ENCODE measurements at regions not wholly inside any gene's neighbourhood (a gene's known extent, or its start where the extent isn't known, plus 50 kb on each side); places are given as distances from the start of the nearest gene placed in this dataset.

GRCh38 chr2:152814475-152815030, 96.1 kb downstream of the ARL6IP6 start:
- Histone ChIP-seq H3K79me2 (ENCODE audit: insufficient read depth, low read depth) (no peaks in the 10 kb centered on the region), H3K9ac (no peak overlapping the region), H3K4me2 (no peak overlapping the region), H3K4me3 (IDR thresholded peaks at IDR 0.05; ENCODE audit: insufficient read depth, low read depth, low read length) (no peak overlapping the region), H2AFZ (ENCODE audit: low read depth) (no peak overlapping the region), H3K27me3 (ENCODE audit: insufficient read depth, low read depth) (no peaks in the 10 kb centered on the region), H4K20me1 (ENCODE audit: insufficient read depth) (no peaks in the 10 kb centered on the region), H3K4me1 (ENCODE audit: low read depth, poor library complexity, severe bottlenecking) (no peaks in the 10 kb centered on the region), H3K27ac (no peak overlapping the region), H3K36me3 (ENCODE audit: insufficient read depth) (no peaks in the 10 kb centered on the region)
- TF ChIP-seq CTCF (conservative IDR thresholded peaks at IDR 0.05; ENCODE audit: low read depth, low read length), result no peak

GRCh38 chr2:152813351-152813750, 94.9 kb downstream of the ARL6IP6 start:
- Histone ChIP-seq H2AFZ (ENCODE audit: low read depth) (no peak overlapping the region), H3K4me3 (IDR thresholded peaks at IDR 0.05; ENCODE audit: insufficient read depth, low read depth, low read length) (no peak overlapping the region), H3K27me3 (ENCODE audit: insufficient read depth, low read depth) (no peaks in the 10 kb centered on the region), H3K9ac (no peak overlapping the region), H3K79me2 (ENCODE audit: insufficient read depth, low read depth) (no peaks in the 10 kb centered on the region), H3K36me3 (ENCODE audit: insufficient read depth) (no peaks in the 10 kb centered on the region), H3K4me2 (no peak overlapping the region), H3K4me1 (ENCODE audit: low read depth, poor library complexity, severe bottlenecking) (no peaks in the 10 kb centered on the region), H4K20me1 (ENCODE audit: insufficient read depth) (no peaks in the 10 kb centered on the region), H3K27ac (no peak overlapping the region)
- no peak for TF ChIP-seq CTCF (conservative IDR thresholded peaks at IDR 0.05; ENCODE audit: low read depth, low read length)

Measured in KMS-11 (cell line).